ENCODE measurements at regions not wholly inside any gene's neighbourhood (a gene's known extent, or its start where the extent isn't known, plus 50 kb on each side); places are given as distances from the start of the nearest gene placed in this dataset.

DNA sequence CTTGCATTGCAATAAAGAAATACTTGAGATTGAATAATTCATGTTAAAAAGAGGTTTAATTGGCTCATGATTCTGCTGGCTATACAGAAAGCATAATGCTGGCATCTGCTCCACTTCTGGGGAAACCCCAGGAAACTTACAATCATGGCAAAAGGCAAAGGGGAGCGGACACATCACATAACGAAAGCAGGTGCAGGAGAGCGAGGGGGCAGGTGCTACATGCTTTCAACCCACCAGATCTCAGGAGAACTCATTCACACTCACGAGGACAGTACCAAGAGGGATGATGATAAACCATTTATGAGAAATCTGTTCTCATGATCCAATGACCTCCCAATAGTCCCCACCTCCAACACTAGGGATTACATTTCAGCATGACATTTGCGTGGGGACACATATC is 172.6 kb downstream of the RASSF9 start:
- in situ Hi-C loops (cut with MboI; ENCODE audit: low sequenced_read_pairs), result no loop called here

DNA sequence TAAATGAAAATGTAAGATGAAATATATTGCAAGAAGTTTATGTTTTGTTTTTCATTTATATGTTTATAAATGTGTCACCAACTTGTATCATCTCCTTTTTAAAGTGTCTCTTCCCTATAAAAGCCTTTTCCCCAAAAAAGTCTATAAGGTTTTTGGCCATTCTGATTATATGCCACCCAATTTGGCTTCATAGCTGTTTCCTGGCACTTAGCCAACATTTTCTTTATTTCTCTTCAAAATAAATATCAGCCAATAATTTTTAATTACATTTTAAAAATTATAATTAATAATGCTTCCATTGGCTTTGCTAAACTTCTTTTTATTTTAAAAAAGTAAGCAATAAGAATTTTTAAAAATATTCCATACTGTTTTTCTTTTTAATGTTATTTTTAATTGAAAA is 171.8 kb downstream of the RASSF9 start:
- in situ Hi-C loops (cut with MboI; ENCODE audit: low sequenced_read_pairs), result no loop called here

DNA sequence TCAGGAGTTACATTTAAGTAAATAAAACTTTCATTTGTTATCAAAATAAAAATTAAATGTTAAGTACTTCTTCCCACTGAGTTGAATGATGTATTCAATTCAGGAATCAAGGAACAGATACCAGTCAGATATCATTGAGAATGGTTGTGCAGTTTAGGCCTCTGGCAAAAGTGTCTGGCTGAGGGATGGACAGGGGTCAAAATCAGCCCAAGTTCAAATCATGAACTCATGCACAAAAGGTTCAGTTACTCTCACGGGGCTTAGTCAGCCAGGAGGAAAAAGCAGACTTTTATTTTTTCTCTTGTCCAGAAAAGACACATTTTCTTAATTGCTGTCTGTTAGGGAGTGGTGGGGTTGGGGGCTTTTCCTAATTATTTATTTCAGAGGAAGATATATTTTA is 166.3 kb downstream of the RASSF9 start:
- in situ Hi-C loops (cut with MboI; ENCODE audit: low sequenced_read_pairs), result no loop called here

DNA sequence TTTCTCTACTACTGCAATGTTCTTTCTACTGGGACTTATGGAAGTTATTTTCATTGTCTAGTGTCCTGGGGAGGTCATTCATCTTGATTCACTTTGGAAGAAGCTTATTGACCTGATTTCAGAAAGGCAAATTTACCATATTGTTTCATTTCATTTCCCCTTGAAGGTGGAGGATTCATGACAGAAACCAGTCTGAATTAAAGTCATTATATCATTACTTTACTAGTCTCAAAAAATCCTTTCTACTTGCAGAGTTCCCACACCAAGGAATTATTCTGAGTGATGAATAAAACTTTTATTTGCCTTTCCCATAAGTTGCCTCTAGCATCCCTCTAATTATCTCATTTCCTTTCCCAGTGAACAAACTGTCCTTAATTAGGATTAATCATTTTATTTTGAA is 163.8 kb downstream of the RASSF9 start:
- in situ Hi-C loops (cut with MboI; ENCODE audit: low sequenced_read_pairs), result no loop called here

- in situ Hi-C loops (cut with MboI; ENCODE audit: low sequenced_read_pairs), result no loop called here
Observed at GRCh38 chr12:85673921-85674420, 162.2 kb downstream of the RASSF9 start.

- in situ Hi-C loops (cut with MboI; ENCODE audit: low sequenced_read_pairs), result no loop called here
Observed at GRCh38 chr12:85676816-85677749, 159.1 kb downstream of the RASSF9 start.

DNA sequence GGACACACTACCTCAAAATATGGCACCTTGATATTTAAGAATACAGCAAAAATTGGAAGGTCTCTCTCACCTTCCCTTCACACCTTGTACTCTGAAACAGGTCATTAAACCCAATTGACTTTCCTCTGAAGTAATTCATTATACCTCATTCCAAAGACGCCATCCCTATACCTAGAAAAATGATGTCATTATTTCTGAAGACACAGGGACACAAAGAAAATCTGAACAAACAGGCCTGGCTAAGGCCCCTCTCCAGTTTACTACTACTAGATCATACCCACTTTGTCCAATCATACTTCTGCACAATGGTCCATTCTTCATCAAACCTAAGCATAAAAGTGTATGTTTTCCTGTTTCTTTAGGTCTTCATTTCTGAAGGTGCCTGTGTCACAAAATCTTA is 156.9 kb downstream of the RASSF9 start:
- in situ Hi-C loops (cut with MboI; ENCODE audit: low sequenced_read_pairs), result no loop called here

DNA sequence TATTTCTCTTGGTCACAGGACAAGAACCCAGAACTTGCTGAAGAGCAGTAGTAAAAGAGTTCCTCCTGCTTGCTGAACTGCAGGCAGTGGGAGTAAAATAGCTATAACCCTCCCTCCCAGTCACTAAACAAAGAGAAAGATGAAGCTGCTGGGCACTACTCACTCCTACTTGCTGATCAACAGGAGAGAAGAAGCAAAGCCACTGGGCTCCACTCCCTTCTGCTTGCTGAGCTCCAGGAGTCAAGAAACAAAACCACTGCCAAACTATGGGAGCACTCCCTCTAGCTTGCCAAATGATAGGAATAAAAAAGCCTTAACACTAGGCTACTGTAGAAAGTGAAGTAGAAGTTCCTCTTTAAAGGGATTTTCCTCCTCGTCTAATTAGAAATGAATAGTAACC is 155.3 kb downstream of the RASSF9 start:
- in situ Hi-C loops (cut with MboI; ENCODE audit: low sequenced_read_pairs), result no loop called here

DNA sequence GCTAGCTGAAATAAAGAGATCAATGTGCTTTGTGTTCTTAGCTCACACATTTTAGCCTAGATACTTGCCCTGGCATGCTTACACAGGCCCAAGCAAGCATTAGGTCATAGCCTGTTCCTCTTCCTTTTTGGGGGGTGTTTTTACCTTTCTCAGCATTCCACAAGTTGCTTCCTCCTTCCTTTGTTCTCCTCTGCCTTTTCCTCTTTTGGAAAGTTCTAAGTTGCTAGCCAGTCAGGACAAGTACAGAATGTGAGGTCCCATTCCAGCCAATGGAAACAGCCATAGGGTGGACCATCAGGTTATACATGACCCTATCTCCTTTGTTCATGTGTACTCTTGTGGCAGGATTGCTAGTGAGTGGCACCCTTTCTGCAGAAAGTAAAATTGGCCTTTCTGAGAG is 154.9 kb downstream of the RASSF9 start:
- in situ Hi-C loops (cut with MboI; ENCODE audit: low sequenced_read_pairs), result no loop called here

DNA sequence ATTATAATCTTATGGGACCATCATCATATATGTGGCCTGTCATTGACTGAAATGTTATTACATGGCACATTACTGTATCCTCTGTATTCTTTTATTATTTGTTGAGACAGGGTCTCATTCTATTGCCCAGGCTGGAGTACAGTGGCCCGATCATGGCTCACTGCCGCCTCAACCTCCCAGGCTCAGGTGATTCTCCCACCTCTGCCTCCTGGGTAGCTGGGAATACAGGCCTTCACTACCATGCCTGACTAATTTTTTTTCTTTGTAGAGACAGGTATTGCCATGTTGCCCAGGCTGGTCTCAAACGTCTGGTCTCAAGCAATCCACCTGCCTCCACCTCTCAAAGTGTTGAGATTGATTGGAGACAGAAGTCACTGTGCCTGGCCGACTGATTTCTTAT is 153.2 kb downstream of the RASSF9 start:
- in situ Hi-C loops (cut with MboI; ENCODE audit: low sequenced_read_pairs), result no loop called here

DNA sequence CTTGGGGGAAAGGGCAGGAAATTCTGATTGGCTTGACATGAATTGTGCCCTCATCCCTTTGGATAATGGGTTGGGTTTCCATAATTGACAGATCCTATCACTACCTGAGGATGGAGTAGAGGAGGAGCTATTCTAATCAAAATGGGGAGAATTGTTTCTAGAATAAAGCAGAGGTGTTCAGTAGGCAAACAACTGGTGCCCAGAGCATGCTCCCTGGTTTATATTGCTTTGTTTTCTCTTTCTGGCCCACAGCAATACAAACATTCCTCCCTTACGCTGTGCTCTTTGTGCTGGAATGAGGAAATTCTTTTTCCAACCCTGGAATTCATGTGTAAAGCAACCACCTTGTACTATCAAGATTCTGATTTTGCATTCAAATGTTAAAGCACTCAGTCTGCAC is 147.4 kb downstream of the RASSF9 start:
- in situ Hi-C loops (cut with MboI; ENCODE audit: low sequenced_read_pairs), result no loop called here

GRCh38 chr12:85690146-85690545 is 146.1 kb downstream of the RASSF9 start:
- in situ Hi-C loops (cut with MboI; ENCODE audit: low sequenced_read_pairs), result no loop called here

DNA sequence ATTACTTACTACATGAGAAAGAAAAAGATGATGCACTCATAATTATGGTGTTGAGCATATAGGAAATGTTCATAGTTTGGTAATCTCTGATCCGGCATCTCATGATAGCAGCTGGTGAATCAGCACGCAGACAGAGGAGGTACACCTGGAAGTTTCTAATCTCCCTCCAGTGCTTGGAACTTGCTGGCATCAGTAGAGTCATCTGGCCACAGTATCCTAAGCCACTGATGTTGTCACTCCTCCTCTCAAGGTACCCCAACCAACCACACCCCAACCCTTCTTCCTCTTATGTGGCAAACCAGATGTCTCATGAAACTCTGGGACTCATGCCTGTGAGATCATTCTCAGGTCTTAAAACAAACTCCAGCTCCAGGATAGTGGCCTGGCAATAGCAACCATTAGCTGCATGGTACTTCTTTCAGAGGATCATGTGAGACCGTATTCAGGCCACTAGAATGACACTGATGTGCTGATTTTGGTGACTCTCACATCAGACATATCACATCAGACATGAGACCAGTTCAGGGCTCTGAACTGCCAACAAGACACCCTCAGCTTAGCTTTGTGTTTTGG is 143.0 kb downstream of the RASSF9 start:
- in situ Hi-C loops (cut with MboI; ENCODE audit: low sequenced_read_pairs), result no loop called here

DNA sequence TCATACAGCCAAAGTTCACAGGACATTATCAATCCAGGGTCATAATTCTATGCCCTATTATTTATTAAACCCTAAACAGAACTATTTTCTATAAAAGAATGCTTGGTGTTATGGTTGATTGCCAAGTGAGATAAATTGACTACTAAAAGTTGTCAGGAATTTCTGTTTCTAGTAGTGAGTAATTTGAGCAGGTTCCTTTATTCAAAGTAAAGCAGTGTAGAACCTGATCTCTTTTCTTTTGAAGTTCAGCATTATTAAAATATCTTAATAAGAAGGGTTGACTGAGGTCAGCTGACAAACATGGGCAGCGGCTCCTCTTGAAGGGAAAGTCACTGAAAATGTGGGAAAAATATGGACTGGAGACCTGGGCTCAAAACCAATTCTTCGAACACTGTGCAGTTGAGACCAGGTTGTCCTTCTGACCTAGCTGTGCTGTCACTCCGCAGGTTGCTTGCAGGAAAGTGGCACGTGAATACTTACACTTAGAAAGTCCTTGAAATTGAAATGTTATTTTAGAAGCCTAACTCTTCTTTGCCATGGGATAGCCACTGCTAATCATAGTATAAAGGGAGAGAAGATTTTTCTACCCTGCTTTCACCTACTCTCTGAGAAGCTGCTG is 141.0 kb downstream of the RASSF9 start:
- in situ Hi-C loops (cut with MboI; ENCODE audit: low sequenced_read_pairs), result no loop called here

DNA sequence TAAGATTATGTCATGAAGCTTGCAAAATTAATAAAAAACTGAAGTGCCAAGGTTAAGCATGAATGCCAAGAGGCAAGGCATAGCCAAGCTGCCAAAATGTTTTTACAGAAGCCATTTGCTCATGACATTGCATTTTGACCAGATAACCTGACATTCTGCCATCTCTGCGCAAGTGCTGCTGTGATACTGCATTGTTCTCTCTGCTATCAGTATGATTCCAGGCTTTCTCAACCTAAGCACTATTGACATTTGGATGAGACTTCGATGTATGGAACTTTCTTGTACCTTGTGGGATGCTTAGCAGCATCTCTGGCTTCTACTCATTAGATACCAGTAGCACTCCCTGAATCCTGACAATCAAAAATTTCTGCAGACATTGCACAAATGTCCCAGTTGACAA is 139.2 kb downstream of the RASSF9 start:
- in situ Hi-C loops (cut with MboI; ENCODE audit: low sequenced_read_pairs), result no loop called here

DNA sequence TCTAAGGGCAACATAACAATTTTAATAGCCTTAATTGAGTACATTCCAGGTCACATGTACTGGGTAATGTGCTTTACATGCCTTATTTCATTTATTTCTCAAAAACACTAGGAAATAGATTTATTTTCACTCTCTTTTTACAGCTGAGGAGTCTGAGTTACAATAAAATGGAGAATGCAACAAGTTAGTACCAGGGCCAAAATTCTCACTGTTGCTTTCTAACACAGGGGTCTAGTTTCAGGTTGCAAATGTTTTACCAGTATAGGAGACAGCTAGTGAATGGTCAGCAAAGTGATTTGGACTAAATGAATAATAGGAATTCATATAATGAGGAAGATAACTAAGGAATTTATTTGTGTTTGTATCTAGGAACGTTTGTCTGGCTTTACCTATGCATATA is 137.3 kb downstream of the RASSF9 start:
- in situ Hi-C loops (cut with MboI; ENCODE audit: low sequenced_read_pairs), result no loop called here

DNA sequence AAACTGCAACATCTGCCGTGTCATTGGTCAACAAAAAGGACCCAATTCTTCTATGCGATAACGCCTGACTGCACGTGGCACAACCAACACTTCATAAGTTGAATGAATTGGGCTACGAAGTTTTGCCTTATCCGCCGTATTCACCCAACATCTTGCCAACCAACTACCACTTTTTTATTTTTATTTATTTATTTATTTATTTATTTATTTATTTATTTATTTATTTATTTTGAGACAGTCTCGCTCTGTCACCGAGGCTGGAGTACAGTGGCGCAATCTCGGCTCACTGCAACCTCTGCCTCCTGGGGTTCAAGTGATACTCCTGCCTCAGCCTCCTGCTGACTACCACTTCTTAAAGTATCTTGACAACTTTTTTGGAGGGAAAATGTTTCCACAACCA is 127.4 kb downstream of the RASSF9 start:
- in situ Hi-C loops (cut with MboI; ENCODE audit: low sequenced_read_pairs), result no loop called here

GRCh38 chr12:85711735-85712390 is 124.3 kb downstream of the RASSF9 start:
- in situ Hi-C loops (cut with MboI; ENCODE audit: low sequenced_read_pairs), result no loop called here

DNA sequence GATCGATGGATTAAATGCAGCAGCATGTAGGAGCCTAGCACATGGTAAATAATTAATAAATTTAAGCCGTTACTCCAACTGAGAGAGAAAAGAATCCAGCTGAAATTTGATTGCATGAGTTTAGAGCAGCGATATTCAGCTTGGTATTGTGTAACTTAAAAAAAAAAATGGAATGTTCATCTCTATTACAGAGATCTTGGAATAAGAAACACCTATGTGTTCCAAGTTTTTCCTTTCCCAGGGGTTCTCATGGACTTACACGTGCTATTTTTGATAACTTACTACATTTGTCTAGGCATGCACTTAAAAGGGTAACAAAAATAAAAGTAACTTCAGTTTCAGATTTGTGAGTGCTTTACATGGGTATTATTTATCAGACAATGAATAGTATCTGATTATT is 122.8 kb downstream of the RASSF9 start:
- in situ Hi-C loops (cut with MboI; ENCODE audit: low sequenced_read_pairs), result no loop called here

GRCh38 chr12:85714425-85714824 is 121.8 kb downstream of the RASSF9 start:
- in situ Hi-C loops (cut with MboI; ENCODE audit: low sequenced_read_pairs), result no loop called here

- in situ Hi-C loops (cut with MboI; ENCODE audit: low sequenced_read_pairs), result no loop called here
Observed at GRCh38 chr12:85720308-85721033, 115.7 kb downstream of the RASSF9 start.
